Uterus (tissue), 3 donors: ENCODE measurements at regions not wholly inside any gene's neighbourhood (a gene's known extent, or its start where the extent isn't known, plus 50 kb on each side); places are given as distances from the start of the nearest gene placed in this dataset.

ENCODE experiments used
- DNase-seq, 2 donors: peaks; one replicate each; pipeline ENCODE4 v3.0.0-alpha.2; 2019 to 2020
- H3K27ac ChIP-seq, 2 donors: fragments of 200-600 bp; sonication (generic); 1 replicate in 1 of 2; 2 replicates in 1 of 2; pipeline ENCODE4 v1.5.1; 2016 to 2018
- H3K27me3 ChIP-seq, 2 donors: fragments of 200-600 bp; sonication (generic); one replicate each; pipeline ENCODE4 v1.5.1; 2018 to 2019; ENCODE audit warnings: control low read depth in 1 of 2
- H3K36me3 ChIP-seq, 2 donors: fragments of 200-600 bp; sonication (generic); one replicate each; pipeline ENCODE4 v1.5.1; 2019; ENCODE audit warnings: control low read depth in 1 of 2
- H3K4me1 ChIP-seq, 2 donors: fragments of 200-600 bp; sonication (generic); one replicate each; pipeline ENCODE4 v1.5.1; 2018 to 2019; ENCODE audit warnings: control low read depth in 1 of 2
- H3K4me3 ChIP-seq, 2 donors: fragments of 200-600 bp; sonication (generic); 1 replicate in 1 of 2; 2 replicates in 1 of 2; pipeline ENCODE4 v1.5.1; 2018 to 2019; ENCODE audit warnings: mild to moderate bottlenecking in 1 of 2
- H3K9me3 ChIP-seq, 2 donors: fragments of 200-600 bp; sonication (generic); one replicate each; pipeline ENCODE4 v1.5.1; 2019; ENCODE audit warnings: control low read depth in 1 of 2
- POLR2A ChIP-seq, 2 donors: fragments of 450-650 bp; IDR thresholded peaks; one replicate each; pipeline ENCODE4 v1.6.1; 2016; ENCODE audit warnings: antibody characterized with exemption in 2 of 2, mild to moderate bottlenecking in 1 of 2, moderate library complexity in 1 of 2
- intact Hi-C: fragments of 100-400 bp; cut with DNase I; formaldehyde crosslinking; loops from one replicate; pipeline ENCODE4 v1.15.1; 2023; ENCODE audit warnings: low total_unique reads
- TF ChIP-seq, protein P1 (sequence below), 4 experiments: fragments of 200-600 bp in 2 of 4; fragments of 450-650 bp in 2 of 4; sonication (generic) in 2 of 4; IDR thresholded peaks; one replicate each; pipeline ENCODE4 v1.5.1; 2016 to 2019; ENCODE audit warnings: antibody characterized with exemption in 4 of 4, mild to moderate bottlenecking in 2 of 4, moderate library complexity in 1 of 4
- donor health status: DM: yes; HTN: yes; CAD: no.

DNA sequence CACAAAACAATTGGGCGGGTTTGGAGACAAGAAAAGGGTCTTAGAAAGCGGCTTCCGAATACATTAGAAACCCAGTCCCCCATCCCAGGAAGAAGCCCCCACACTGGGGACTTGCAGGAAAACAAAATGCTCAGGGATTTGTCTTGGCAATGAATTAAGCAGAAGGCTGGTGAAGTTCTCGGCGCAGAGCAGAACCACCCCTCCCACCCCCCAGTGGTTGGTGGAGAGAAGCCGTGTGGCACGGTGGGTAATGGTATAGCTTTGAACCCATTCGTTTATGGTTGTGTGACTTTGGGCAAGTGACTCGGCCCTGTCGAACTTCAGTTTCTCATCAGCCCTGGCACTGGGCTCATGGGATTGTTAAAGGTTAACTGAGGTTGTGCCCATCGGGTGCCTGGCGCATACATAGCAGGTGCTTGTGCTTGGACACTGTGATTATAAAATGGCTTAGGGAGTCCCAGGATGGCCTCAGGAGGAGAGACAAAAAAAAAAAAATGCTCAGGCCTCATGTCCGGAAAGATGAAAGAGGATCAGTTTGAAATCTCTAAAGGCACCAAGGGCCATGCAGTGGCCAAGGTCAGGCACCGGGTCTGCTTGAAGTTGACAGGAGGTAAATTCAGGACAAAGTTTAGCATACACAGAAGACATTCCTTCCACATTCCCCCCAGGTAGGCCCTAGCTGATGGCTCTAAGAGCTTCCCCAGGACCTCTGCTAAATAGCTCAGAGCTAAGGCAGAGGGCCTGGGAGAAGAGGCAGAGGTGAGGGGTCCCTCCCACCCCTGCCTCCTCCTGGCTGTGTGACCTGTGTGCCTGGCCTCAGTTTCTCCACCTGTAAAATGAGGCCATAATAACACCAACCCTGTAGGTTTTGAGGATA, 120.1 kb upstream of the PTPN1 start:
- DNase-seq, result no peak
- intact Hi-C loops, result no loop called here
- H3K9me3 ChIP-seq, result no peaks in the 10 kb centered on the region
- H3K27ac ChIP-seq, result peak overlapping the region in 1 of 2 donors; percentile 3
- H3K36me3 ChIP-seq, result no peaks in the 10 kb centered on the region
- H3K4me1 ChIP-seq, result no peaks in the 10 kb centered on the region
- H3K27me3 ChIP-seq, result no peaks in the 10 kb centered on the region
- TF ChIP-seq POLR2A (IDR thresholded peaks at IDR 0.05), result no peak
- no peak overlapping the region for H3K4me3 ChIP-seq

DNA sequence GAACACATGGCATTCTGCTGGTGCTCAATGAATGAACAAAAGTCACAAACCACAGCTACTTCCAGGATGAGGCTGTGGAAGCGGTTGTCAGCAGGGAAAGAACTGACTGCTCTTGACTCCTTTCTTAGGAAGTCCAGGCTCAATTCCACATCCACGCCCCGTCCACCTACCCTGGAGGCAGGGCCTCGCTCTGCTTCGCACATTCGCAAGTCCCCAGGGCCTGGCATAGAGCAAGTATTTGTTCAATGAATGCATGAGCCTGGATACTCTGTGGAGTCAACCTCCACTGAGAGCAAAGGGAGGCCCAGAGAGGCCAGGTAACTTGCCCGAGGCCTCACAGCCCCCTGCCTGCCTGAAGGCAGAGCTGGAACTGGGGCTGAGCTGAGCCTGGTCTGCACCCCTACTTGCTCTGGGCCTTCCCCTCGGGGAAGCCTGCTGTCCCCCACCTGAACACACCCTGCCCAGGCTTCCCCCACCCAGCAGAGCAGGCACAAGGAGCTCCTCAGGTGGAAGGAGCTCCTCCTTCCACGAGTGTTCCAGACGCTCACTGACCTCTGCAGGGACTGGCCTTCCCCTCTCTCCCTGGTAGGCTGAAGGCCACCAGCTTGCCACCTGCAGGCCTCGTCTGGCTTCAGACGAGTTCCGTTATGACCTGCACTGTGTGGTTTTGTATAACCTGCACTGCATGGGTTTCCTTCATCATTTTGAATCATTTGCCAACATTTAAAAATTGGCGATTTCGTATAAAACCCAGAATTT, 119.3 kb upstream of the PTPN1 start:
- no peaks in the 10 kb centered on the region for H3K27me3 ChIP-seq
- TF ChIP-seq, protein P1, sequence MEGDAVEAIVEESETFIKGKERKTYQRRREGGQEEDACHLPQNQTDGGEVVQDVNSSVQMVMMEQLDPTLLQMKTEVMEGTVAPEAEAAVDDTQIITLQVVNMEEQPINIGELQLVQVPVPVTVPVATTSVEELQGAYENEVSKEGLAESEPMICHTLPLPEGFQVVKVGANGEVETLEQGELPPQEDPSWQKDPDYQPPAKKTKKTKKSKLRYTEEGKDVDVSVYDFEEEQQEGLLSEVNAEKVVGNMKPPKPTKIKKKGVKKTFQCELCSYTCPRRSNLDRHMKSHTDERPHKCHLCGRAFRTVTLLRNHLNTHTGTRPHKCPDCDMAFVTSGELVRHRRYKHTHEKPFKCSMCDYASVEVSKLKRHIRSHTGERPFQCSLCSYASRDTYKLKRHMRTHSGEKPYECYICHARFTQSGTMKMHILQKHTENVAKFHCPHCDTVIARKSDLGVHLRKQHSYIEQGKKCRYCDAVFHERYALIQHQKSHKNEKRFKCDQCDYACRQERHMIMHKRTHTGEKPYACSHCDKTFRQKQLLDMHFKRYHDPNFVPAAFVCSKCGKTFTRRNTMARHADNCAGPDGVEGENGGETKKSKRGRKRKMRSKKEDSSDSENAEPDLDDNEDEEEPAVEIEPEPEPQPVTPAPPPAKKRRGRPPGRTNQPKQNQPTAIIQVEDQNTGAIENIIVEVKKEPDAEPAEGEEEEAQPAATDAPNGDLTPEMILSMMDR (IDR thresholded peaks at IDR 0.05), result no peak
- no peak for TF ChIP-seq POLR2A (IDR thresholded peaks at IDR 0.05)
- no peak for DNase-seq
- H3K9me3 ChIP-seq, result no peaks in the 10 kb centered on the region
- intact Hi-C loops, result no loop called here
- H3K36me3 ChIP-seq, result no peaks in the 10 kb centered on the region
- H3K4me1 ChIP-seq, result peaks cover 0 to 3% of the 10 kb centered on the region in 2 donors
- no peak overlapping the region for H3K4me3 ChIP-seq
- H3K27ac ChIP-seq, result no peak overlapping the region

DNA sequence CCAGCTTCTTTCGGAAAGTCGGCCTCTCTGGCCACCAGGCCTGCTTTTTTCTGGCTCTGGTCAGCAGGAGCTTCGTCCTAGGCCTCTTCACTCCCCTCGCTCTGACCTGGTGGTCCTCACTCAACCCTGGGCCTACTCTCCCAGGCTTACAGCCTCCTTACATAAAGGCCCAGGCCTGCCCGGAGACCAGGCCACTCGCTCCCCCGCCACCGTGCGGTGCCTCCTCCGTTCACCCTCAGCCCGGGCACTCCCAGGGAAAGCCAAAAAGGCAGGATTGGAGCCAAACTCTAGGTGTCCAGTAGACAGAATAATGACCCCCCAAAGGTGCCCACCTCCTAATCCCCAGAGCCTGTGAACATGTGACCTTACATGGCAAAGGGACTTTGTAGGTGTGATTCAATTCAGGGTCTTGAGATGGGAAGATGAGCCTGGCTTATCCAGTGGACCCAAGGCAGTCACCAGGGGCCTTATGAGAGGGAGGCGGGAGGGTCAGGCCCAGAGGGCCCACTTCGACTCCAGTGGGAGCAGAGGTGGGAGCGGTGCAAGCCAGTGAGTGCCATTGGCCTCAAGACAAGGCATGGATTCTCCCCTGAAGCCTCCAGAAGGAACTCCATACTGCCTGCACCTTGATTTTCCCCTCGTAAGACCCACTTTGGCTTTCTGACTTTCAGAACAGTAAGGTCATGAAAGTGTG, 118.6 kb upstream of the PTPN1 start:
- peaks cover 0 to 3% of the 10 kb centered on the region in 2 donors for H3K4me1 ChIP-seq
- H3K27me3 ChIP-seq, result no peaks in the 10 kb centered on the region
- no peaks in the 10 kb centered on the region for H3K36me3 ChIP-seq
- no peak overlapping the region for H3K27ac ChIP-seq
- DNase-seq, result no peak
- TF ChIP-seq, protein P1 (IDR thresholded peaks at IDR 0.05), result no peak
- H3K9me3 ChIP-seq, result no peaks in the 10 kb centered on the region
- intact Hi-C loops, result no loop called here
- no peak overlapping the region for H3K4me3 ChIP-seq

DNA sequence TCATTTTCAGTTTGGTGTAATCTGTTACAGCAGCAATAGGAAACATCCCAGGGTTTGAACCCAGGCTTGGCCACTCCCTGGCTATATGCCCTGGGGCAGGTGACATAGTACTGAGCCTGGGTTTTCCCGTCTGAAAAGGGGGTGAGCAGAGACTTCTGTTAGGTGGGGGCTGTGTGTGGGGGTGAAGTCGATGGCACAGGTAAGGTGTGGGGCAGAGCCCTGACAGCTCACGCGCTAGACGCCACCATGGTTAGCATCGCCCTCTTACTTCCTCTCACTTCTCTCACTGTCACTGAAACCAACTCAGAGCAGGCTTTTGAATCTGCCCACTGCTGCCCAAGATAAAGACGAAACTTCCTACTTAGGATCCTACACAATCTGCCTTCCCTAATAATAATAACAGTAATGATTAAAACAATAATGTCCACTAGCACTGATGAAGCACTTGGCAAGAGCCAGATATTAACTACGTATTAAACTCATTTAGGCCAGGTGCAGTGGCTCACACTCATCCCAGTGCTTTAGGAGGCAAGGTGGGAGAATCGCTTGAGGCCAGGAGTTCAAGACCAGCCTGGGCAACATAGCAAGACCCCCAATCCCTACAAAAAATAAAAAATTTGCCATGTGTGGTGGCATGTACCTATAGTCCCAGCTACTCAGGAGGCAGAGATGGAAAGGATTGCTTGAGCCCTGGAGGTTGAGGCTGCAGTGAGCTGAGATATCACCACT, 117.9 kb upstream of the PTPN1 start:
- Histone ChIP-seq H3K4me3 (no peak overlapping the region), H3K9me3 (no peaks in the 10 kb centered on the region), H3K4me1 (peaks cover 0 to 3% of the 10 kb centered on the region in 2 donors), H3K27ac (no peak overlapping the region), H3K36me3 (no peaks in the 10 kb centered on the region), H3K27me3 (no peaks in the 10 kb centered on the region)
- DNase-seq, result no peak
- TF ChIP-seq, protein P1 (IDR thresholded peaks at IDR 0.05), result no peak
- TF ChIP-seq POLR2A (IDR thresholded peaks at IDR 0.05), result no peak
- intact Hi-C loops, result no loop called here

DNA sequence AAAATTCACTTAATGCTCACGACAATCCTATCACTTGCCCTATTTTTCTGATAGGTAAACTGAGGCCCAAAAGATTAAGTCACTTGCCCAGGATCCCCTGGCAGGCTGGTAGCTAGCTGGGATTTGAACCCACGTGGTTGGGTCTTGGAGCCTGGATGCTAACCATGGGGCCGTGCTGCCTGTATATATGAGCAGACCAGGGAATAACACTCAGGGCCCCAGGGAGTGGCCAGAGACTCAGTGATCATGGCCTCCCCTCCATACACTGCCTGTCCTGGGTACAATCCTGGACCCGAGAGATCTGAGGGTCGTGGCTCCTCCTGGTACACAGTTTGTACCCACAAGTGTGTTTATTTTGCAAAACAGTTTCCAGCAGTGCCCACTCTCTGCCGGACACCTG, 116.9 kb upstream of the PTPN1 start:
- H3K27me3 ChIP-seq, result no peaks in the 10 kb centered on the region
- intact Hi-C loops, result no loop called here

More for the DNA sequence above, 116.9 kb upstream of the PTPN1 start:
- DNase-seq, result no peak
- TF ChIP-seq, protein P1 (IDR thresholded peaks at IDR 0.05), result no peak
- no peak for TF ChIP-seq POLR2A (IDR thresholded peaks at IDR 0.05)
- Histone ChIP-seq H3K36me3 (no peaks in the 10 kb centered on the region), H3K27ac (no peak overlapping the region), H3K9me3 (no peaks in the 10 kb centered on the region), H3K4me1 (peaks cover 0 to 3% of the 10 kb centered on the region in 2 donors), H3K4me3 (no peak overlapping the region)
